ENCODE measurements at regions not wholly inside any gene's neighbourhood (a gene's known extent, or its start where the extent isn't known, plus 50 kb on each side); places are given as distances from the start of the nearest gene placed in this dataset.

DNA sequence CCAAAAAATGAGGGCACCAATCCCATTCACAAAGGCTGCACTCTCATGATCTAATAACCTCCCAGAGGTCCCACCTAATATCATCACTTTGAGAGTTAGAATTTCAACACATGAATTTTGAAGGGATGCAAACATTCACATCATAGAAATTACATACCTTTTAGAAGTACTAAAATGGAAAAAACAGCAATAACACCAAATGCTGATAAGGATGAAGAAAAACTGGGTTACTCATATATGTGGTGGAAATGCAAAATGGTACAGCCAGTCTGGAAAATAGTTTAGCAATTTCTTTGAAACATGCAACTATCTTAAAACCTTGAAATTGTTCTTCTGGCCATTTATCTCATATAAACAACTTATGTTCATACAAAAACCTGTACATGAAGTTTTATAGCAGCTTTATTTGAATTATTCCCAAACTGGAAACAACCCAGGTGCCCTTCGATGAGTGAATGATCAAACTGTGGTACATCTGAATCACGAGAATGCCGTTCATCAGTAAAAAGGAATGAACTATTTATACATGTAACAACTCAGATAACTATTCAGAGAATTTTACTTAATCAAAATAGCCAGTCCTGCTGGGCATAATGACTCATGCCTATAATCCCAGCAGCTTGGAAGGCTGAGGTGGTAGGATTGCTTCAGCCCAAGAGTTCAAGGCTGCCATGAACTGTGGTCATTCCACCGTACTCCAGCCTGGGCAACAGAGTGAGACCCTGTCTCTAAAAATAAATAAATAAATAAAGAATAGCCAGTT is 109.4 kb upstream of the SSTR1 start:
- ChIA-PET CTCF (no interaction called here), POLR2A (ENCODE audit: low non-redundant PET) (no interaction called here)
- H3K27me3 ChIP-seq (replicated peaks; ENCODE audit: insufficient read depth, low read depth, low read length, poor library complexity), result no peaks in the 10 kb centered on the region
- intact Hi-C loops (cut with micrococcal nuclease; ENCODE audit: unreplicated experiment), result no loop called here
- peaks cover 8% of the 10 kb centered on the region for H3K9me3 ChIP-seq (ENCODE audit: low read depth, low read length, poor library complexity, severe bottlenecking)
- no peaks in the 10 kb centered on the region for H3K36me3 ChIP-seq (ENCODE audit: insufficient read depth, low read length, poor library complexity, severe bottlenecking)
- no peak for DNase-seq (ENCODE audit: low spot score)
- TF ChIP-seq, protein P1, sequence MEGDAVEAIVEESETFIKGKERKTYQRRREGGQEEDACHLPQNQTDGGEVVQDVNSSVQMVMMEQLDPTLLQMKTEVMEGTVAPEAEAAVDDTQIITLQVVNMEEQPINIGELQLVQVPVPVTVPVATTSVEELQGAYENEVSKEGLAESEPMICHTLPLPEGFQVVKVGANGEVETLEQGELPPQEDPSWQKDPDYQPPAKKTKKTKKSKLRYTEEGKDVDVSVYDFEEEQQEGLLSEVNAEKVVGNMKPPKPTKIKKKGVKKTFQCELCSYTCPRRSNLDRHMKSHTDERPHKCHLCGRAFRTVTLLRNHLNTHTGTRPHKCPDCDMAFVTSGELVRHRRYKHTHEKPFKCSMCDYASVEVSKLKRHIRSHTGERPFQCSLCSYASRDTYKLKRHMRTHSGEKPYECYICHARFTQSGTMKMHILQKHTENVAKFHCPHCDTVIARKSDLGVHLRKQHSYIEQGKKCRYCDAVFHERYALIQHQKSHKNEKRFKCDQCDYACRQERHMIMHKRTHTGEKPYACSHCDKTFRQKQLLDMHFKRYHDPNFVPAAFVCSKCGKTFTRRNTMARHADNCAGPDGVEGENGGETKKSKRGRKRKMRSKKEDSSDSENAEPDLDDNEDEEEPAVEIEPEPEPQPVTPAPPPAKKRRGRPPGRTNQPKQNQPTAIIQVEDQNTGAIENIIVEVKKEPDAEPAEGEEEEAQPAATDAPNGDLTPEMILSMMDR (conservative IDR thresholded peaks at IDR 0.05; ENCODE audit: low read depth, low read length), result no peak
- H3K27ac ChIP-seq (ENCODE audit: low read depth, low read length, poor library complexity, severe bottlenecking), result no peak overlapping the region
- no peaks in the 10 kb centered on the region for H3K4me1 ChIP-seq (ENCODE audit: insufficient read depth, low read length, poor library complexity, severe bottlenecking)
- no TSS peak for BruUV-seq (replicated peaks)
- no peak overlapping the region for H3K4me3 ChIP-seq (ENCODE audit: low read depth, low read length, poor library complexity, severe bottlenecking)

DNA sequence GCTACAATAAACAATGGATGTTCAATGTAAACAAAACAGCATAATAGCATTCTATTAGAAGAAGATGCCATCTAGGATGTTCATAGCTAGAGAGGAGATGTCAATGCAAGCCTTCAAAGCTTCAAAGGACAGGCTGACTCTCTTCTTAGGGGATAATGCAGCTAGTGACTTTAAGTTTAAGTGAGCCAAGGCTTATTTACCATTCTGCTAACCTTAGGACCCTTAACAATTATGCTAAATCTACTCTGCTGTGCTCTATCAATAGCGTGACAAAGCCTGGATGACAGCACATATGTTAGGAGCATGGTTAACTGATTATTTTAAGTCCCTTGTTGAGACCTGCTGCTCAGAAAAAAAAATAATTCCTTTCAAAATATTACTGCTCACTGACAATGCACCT is 106.0 kb upstream of the SSTR1 start:
- BruUV-seq (replicated peaks), result no TSS peak
- Histone ChIP-seq H3K9me3 (ENCODE audit: low read depth, low read length, poor library complexity, severe bottlenecking) (peaks cover 7% of the 10 kb centered on the region), H3K36me3 (ENCODE audit: insufficient read depth, low read length, poor library complexity, severe bottlenecking) (no peaks in the 10 kb centered on the region), H3K4me1 (ENCODE audit: insufficient read depth, low read length, poor library complexity, severe bottlenecking) (no peaks in the 10 kb centered on the region), H3K27ac (ENCODE audit: low read depth, low read length, poor library complexity, severe bottlenecking) (no peak overlapping the region), H3K27me3 (replicated peaks; ENCODE audit: insufficient read depth, low read depth, low read length, poor library complexity) (no peaks in the 10 kb centered on the region), H3K4me3 (ENCODE audit: low read depth, low read length, poor library complexity, severe bottlenecking) (no peak overlapping the region)
- intact Hi-C loops (cut with micrococcal nuclease; ENCODE audit: unreplicated experiment), result no loop called here
- TF ChIP-seq, protein P1 (conservative IDR thresholded peaks at IDR 0.05; ENCODE audit: low read depth, low read length), result no peak
- TF ChIP-seq EZH2 (IDR thresholded peaks at IDR 0.05; ENCODE audit: borderline replicate concordance, low read depth, low read length, poor library complexity, severe bottlenecking), result no peak
- no peak for DNase-seq (ENCODE audit: low spot score)
- ChIA-PET CTCF (no interaction called here), POLR2A (ENCODE audit: low non-redundant PET) (no interaction called here)

DNA sequence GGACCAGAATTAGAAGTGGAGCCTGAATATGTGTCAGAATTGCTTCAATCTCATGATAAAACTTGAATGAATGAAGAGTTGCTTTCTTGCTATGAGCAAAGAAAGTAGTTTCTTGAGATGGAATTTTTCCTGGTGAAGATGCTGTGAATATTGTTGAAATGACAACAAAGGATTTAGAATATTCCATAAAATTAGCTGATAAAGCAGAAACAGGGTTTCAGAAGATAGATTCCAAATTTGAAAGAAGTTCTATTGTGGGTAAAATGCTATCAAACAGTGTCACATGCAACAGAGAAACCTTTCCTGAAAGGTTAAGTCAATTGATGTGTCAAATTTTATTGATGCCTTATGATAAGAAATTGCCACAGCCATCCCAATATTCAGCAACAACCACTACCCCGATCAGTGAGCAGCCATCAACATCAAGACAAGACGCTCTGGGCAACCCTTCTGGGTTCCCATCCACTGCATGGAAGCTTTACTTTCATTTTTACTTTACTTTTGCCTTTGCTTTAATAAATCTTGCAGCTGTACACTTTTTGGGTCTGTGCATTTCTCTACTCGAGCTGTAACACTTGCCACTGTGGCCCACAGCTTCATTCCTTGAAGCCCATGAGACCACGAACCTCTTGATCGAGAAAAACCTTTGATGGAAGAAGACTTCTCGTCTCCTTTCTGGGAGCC is 104.0 kb upstream of the SSTR1 start:
- Histone ChIP-seq H3K27ac (ENCODE audit: low read depth, low read length, poor library complexity, severe bottlenecking) (no peak overlapping the region), H3K9me3 (ENCODE audit: low read depth, low read length, poor library complexity, severe bottlenecking) (peaks cover 7% of the 10 kb centered on the region), H3K27me3 (replicated peaks; ENCODE audit: insufficient read depth, low read depth, low read length, poor library complexity) (no peaks in the 10 kb centered on the region), H3K4me3 (ENCODE audit: low read depth, low read length, poor library complexity, severe bottlenecking) (no peak overlapping the region), H3K36me3 (ENCODE audit: insufficient read depth, low read length, poor library complexity, severe bottlenecking) (no peaks in the 10 kb centered on the region), H3K4me1 (ENCODE audit: insufficient read depth, low read length, poor library complexity, severe bottlenecking) (no peaks in the 10 kb centered on the region)
- ChIA-PET POLR2A (ENCODE audit: low non-redundant PET) (no interaction called here), CTCF (no interaction called here)
- intact Hi-C loops (cut with micrococcal nuclease; ENCODE audit: unreplicated experiment), result no loop called here
- no TSS peak for BruUV-seq (replicated peaks)
- no peak for DNase-seq (ENCODE audit: low spot score)
- no peak for TF ChIP-seq EZH2 (IDR thresholded peaks at IDR 0.05; ENCODE audit: borderline replicate concordance, low read depth, low read length, poor library complexity, severe bottlenecking)
- TF ChIP-seq, protein P1 (conservative IDR thresholded peaks at IDR 0.05; ENCODE audit: low read depth, low read length), result no peak
